Nephron (organoid): ENCODE measurements at regions not wholly inside any gene's neighbourhood (a gene's known extent, or its start where the extent isn't known, plus 50 kb on each side); places are given as distances from the start of the nearest gene placed in this dataset.

Experiments used
- H3K27ac Mint-ChIP-seq, 3 experiments: 2 replicates each; pipeline ENCODE4 v1.8.0; 2020; ENCODE audit warnings: mixed read lengths in 3 of 3, mild to moderate bottlenecking in 2 of 3, moderate library complexity in 1 of 3
- H3K27me3 Mint-ChIP-seq: 2 replicates; pipeline ENCODE4 v1.8.0; 2021; ENCODE audit warnings: low read depth, mild to moderate bottlenecking, moderate library complexity, mixed read lengths
- H3K36me3 Mint-ChIP-seq: 2 replicates; pipeline ENCODE4 v1.8.0; 2020; ENCODE audit warnings: low read depth, mixed read lengths
- H3K4me1 Mint-ChIP-seq: 2 replicates; pipeline ENCODE4 v1.8.0; 2020; ENCODE audit warnings: mixed read lengths
- H3K4me3 Mint-ChIP-seq, 3 experiments: 2 replicates each; pipeline ENCODE4 v1.8.0; 2020; ENCODE audit warnings: mild to moderate bottlenecking in 3 of 3, mixed read lengths in 3 of 3, moderate library complexity in 2 of 3
- H3K9me3 Mint-ChIP-seq: 2 replicates; pipeline ENCODE4 v1.8.0; 2020; ENCODE audit warnings: mixed read lengths
- CTCF ChIP-seq, 3 experiments: fragments of 200-600 bp; sonication (generic); IDR thresholded peaks; one replicate each; pipeline ENCODE4 v1.5.0; 2021; ENCODE audit warnings: antibody characterized with exemption in 3 of 3; ENCODE audit not compliant: unreplicated experiment in 3 of 3

- no peaks in the 10 kb centered on the region for H3K36me3 Mint-ChIP-seq
- no peak overlapping the region for H3K4me3 Mint-ChIP-seq
- no peaks in the 10 kb centered on the region for H3K9me3 Mint-ChIP-seq
- no peaks in the 10 kb centered on the region for H3K27me3 Mint-ChIP-seq
- peaks cover 26% of the 10 kb centered on the region for H3K4me1 Mint-ChIP-seq
- TF ChIP-seq CTCF (IDR thresholded peaks at IDR 0.05; ENCODE audit: unreplicated experiment in 3 of 3), result no peak
- peak overlapping the region; percentile 16 to 86 (median 59) for H3K27ac Mint-ChIP-seq
These were observed 688.8 kb upstream of the PIK3C3 start for GRCh38 chr18:41266204-41266603.

- Mint-ChIP-seq H3K4me1 (peaks cover 26% of the 10 kb centered on the region), H3K4me3 (no peak overlapping the region), H3K27me3 (no peaks in the 10 kb centered on the region), H3K36me3 (no peaks in the 10 kb centered on the region), H3K9me3 (no peaks in the 10 kb centered on the region), H3K27ac (peak overlapping the region; percentile 14 to 67 (median 38))
- no peak for TF ChIP-seq CTCF (IDR thresholded peaks at IDR 0.05; ENCODE audit: unreplicated experiment in 3 of 3)
These were observed 690.0 kb upstream of the PIK3C3 start for GRCh38 chr18:41265047-41265446.

GRCh38 chr18:41263956-41264355, 691.1 kb upstream of the PIK3C3 start:
- Mint-ChIP-seq H3K4me3 (no peak overlapping the region), H3K4me1 (peaks cover 26% of the 10 kb centered on the region), H3K36me3 (no peaks in the 10 kb centered on the region), H3K9me3 (no peaks in the 10 kb centered on the region), H3K27me3 (no peaks in the 10 kb centered on the region), H3K27ac (peak overlapping the region in 1 of 3 experiments; percentile 45)
- no peak for TF ChIP-seq CTCF (IDR thresholded peaks at IDR 0.05; ENCODE audit: unreplicated experiment in 3 of 3)

GRCh38 chr18:41262688-41263087, 692.3 kb upstream of the PIK3C3 start:
- H3K9me3 Mint-ChIP-seq, result no peaks in the 10 kb centered on the region
- peaks cover 26% of the 10 kb centered on the region for H3K4me1 Mint-ChIP-seq
- no peaks in the 10 kb centered on the region for H3K36me3 Mint-ChIP-seq
- H3K4me3 Mint-ChIP-seq, result no peak overlapping the region
- H3K27ac Mint-ChIP-seq, result no peak overlapping the region
- no peak for TF ChIP-seq CTCF (IDR thresholded peaks at IDR 0.05; ENCODE audit: unreplicated experiment in 3 of 3)
- no peaks in the 10 kb centered on the region for H3K27me3 Mint-ChIP-seq

GRCh38 chr18:41244591-41245037, 710.4 kb upstream of the PIK3C3 start:
- Mint-ChIP-seq H3K9me3 (peaks cover 6% of the 10 kb centered on the region), H3K27ac (no peak overlapping the region), H3K4me1 (no peaks in the 10 kb centered on the region), H3K27me3 (no peaks in the 10 kb centered on the region), H3K4me3 (no peak overlapping the region), H3K36me3 (no peaks in the 10 kb centered on the region)
- TF ChIP-seq CTCF (IDR thresholded peaks at IDR 0.05; ENCODE audit: unreplicated experiment in 3 of 3), result no peak

- TF ChIP-seq CTCF (IDR thresholded peaks at IDR 0.05; ENCODE audit: unreplicated experiment in 3 of 3), result no peak
- Mint-ChIP-seq H3K9me3 (peaks cover 6% of the 10 kb centered on the region), H3K4me3 (no peak overlapping the region), H3K27me3 (no peaks in the 10 kb centered on the region), H3K36me3 (no peaks in the 10 kb centered on the region), H3K4me1 (no peaks in the 10 kb centered on the region), H3K27ac (no peak overlapping the region)
These were observed 717.7 kb upstream of the PIK3C3 start for GRCh38 chr18:41237317-41237716.
